Brain pericyte (primary cell): ENCODE measurements at regions not wholly inside any gene's neighbourhood (a gene's known extent, or its start where the extent isn't known, plus 50 kb on each side); places are given as distances from the start of the nearest gene placed in this dataset.

Source experiments
- DNase-seq: peaks from one replicate; pipeline ENCODE4 v3.0.0-alpha.2; 2012; ENCODE audit warnings: low read depth, low spot score

GRCh38 chr10:44814929-44815328, 96.2 kb upstream of the TMEM72 start:
- DNase-seq: no peak

- DNase-seq: no peak
These were observed 93.0 kb upstream of the TMEM72 start for GRCh38 chr10:44818041-44818649.

GRCh38 chr10:44818701-44819127, 92.4 kb upstream of the TMEM72 start:
- peak; percentile 63 for DNase-seq

GRCh38 chr10:44820094-44820493, 91.0 kb upstream of the TMEM72 start:
- no peak for DNase-seq

- DNase-seq: no peak
These were observed 89.8 kb upstream of the TMEM72 start for GRCh38 chr10:44821290-44821689.

- no peak for DNase-seq
These were observed 88.8 kb upstream of the TMEM72 start for GRCh38 chr10:44822349-44822748.

GRCh38 chr10:44822966-44823365, 88.2 kb upstream of the TMEM72 start:
- no peak for DNase-seq

- no peak for DNase-seq
These were observed 86.5 kb upstream of the TMEM72 start for GRCh38 chr10:44824607-44825006.

- peak; percentile 93 for DNase-seq
These were observed 83.6 kb upstream of the TMEM72 start for GRCh38 chr10:44827431-44828006.

- peak; percentile 95 for DNase-seq
These were observed 82.5 kb upstream of the TMEM72 start for GRCh38 chr10:44828508-44829142.

DNA sequence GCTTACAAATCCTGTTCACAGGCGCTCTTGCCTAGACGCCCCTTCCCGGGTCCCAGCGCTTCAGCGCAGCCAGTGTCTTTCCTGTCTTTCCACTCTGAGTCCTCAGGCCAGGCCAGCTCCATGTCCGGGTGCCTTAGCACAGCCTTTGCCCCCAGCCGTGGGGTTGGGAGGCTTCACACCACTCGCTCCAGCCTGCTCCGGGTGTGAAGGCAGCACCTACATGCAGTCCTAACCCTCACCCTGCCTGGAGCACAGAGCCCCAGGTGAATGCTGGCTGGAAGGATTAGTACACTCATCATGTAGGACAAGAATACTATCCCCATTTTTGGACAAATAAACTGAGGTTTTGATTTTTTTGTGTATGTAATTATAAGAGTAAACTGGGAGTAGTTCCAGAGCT, 81.7 kb upstream of the TMEM72 start:
- DNase-seq: no peak

DNA sequence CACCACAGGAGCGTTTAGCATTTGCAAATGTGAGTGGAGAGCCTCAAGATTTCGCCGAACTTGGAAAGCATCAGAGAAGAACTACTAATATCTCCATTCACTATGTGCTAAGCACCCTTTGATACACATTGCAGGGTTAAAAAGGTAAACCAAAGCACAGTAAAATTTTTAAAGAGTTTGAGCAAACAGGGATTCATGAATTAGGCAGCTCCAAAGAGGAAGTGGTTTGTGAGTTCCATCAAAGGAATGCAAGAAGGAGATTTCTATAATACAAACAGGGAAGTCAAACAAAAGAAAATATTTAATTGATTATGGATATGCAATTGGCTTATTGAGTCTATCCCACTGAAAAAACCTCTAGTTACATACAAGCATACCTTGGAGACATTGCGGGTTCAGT, 81.1 kb upstream of the TMEM72 start:
- no peak for DNase-seq

DNA sequence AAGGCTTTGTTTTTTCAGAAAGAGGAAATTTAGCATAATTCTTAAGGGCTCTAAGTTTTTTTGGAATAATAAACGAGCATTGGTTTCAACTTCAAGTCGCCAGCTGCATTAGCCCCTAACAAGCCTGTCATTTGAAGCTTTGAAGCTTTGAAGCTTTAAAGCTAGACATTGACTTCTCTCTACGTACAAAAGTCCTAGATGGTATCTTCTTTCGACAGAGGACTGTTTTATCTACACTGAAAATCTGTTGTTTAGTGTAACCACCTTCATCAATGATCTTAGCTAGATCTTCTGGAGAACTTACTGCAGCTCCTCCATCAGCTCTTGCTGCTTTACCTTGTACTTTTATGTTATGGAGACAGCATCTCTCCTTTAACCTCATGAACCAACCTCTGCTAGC, 79.6 kb upstream of the TMEM72 start:
- DNase-seq: no peak

GRCh38 chr10:44832595-44833390, 78.3 kb upstream of the TMEM72 start:
- DNase-seq: no peak

DNA sequence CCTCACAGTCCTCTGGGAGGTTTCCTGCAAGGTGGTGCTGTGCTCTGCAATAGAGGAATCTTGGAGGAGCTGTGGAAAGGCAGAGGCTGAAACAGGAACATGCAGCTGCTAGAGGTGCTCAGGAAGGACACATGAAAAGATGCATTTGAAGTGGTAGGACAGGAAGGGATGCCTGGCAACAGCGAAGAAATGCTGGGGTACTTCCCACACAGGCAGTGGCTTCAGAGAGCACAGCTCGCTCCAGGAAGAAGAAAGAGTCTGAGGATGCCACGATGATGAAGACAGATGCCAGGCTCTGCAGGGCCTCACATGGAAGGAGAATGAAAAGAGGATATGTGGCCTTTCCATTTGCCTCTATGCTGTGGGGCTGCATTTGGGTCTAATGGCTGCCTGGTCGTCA, 77.0 kb upstream of the TMEM72 start:
- DNase-seq: no peak

DNA sequence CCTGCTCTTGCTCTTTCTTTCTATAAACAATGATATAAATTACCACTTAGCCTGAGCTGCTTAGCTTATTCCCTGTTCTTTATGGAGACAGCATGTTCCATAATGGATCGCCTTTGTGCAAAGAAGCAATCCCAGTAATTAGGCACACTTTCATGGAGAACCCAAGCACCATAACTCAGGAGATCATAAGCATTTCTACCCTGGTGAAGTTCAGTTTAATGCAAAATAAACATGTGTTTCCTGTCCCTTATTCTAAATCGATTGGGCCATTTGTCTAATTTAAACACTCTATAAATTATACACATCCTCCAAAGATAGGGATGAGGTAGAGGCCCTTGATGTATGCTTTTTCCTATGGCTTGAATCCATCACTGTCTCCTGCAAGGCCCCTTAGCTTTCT, 75.8 kb upstream of the TMEM72 start:
- no peak for DNase-seq

- no peak for DNase-seq
These were observed 67.7 kb upstream of the TMEM72 start for GRCh38 chr10:44843484-44843883.

DNA sequence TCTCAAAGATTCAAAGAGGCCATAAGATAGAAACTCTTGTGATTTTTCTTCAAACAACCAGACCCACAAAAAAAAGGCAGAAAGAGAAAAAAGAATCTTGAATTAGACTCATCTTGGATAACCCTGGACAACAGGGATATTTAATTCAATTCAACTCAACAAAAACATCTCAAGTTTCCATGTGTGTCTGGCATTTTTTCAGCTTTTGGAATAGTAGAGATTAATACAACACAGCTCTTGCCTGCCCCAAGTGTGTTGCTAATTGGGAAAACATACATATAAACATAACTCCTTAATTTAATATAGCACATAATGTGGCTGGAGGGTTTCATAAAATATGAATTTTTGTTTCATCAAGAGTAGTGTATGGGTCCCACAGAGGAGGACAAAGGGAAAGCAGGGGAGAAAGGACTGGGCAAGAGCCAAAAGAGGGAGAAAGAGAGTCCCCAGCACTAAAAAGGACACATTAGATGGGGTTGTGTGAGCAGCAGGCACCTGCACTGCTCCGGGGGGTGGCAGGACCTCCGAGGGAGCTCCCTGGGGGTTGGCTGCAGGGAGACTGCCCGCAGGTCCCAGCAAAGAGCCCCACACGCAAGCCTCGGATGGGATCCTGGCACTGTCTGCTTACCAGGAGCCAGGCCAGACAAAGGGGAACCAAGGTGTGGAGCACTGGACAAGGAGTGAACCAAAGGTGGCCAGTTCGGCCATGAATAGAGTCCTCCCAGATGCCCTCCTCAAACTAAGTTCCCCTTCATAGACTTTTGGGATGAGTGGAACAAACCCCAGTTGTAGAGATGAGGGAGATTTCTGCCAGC, 65.6 kb upstream of the TMEM72 start:
- no peak for DNase-seq

DNA sequence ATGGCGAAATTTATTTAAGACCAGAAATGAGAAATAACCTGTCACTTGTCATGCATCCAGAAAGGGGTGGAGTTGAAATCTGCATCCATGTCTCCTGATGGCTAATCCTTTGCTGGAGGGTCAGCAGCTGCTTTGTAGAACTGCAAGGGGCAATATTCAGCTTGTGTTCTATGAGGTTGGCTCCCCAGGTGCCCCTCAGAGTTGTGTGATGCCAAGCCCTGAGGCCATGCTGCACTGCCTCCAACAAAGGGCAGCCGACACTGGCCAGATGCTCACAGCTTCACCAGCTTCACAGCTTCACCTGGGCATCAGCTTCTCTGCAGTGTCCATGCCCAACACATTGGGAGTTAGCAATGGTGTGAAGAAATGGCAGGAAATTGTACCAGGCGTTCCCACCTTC, 64.0 kb upstream of the TMEM72 start:
- no peak for DNase-seq

DNA sequence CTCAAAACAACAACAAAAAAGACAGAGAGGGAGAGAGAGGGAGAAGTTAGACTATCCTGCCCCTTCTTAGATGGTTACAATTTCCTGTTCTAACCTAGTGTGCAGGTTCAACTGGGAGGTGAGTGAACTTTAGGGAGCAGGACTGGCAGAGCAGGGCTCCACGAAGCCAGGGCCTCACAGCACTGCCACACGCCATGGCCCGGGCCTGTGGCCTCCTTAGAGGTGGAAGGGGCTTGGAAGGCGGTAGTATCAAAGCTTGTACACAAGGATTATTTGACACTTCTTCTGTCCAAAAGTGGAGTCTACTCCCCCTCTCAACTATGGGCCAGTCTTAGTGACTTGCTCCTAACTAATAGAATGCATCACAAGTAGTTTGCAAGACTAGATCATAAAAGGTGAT, 62.9 kb upstream of the TMEM72 start:
- DNase-seq: no peak

GRCh38 chr10:44849936-44850335, 61.2 kb upstream of the TMEM72 start:
- no peak for DNase-seq
